GM12878 (cell line): ENCODE measurements at regions not wholly inside any gene's neighbourhood (a gene's known extent, or its start where the extent isn't known, plus 50 kb on each side); places are given as distances from the start of the nearest gene placed in this dataset.

ENCODE experiments used
- ETV6 ChIP-seq, 2 experiments: fragments of 450-650 bp in 1 of 2; IDR thresholded peaks in 1 of 2; conservative IDR thresholded peaks in 1 of 2; 2 replicates each; pipeline ENCODE4 v1.6.1; 2014; ENCODE audit warnings: antibody characterized with exemption in 1 of 2, borderline replicate concordance in 1 of 2, low read depth in 1 of 2, mild to moderate bottlenecking in 1 of 2, moderate library complexity in 1 of 2
- EZH2 ChIP-seq: IDR thresholded peaks from 2 replicates; pipeline ENCODE4 v1.6.1; 2012; ENCODE audit warnings: low read depth, mild to moderate bottlenecking, control low read depth, inconsistent platforms, low read length, borderline replicate concordance; ENCODE audit not compliant: control insufficient read depth
- MXI1 ChIP-seq: fragments of 150-350 bp; IDR thresholded peaks from 2 replicates; pipeline ENCODE4 v1.6.1; 2011; ENCODE audit warnings: low read depth, mild to moderate bottlenecking, inconsistent platforms, low read length, improper control_type of control experiment
- SIN3A ChIP-seq: IDR thresholded peaks from 2 replicates; pipeline ENCODE4 v1.6.1; 2012; ENCODE audit warnings: low read depth, low read length, improper control_type of control experiment
- SPI1 ChIP-seq: IDR thresholded peaks from 2 replicates; pipeline ENCODE4 v1.6.1; 2011; ENCODE audit warnings: low read depth, mild to moderate bottlenecking, low read length, moderate library complexity, borderline replicate concordance; ENCODE audit not compliant: insufficient read depth
- SRF ChIP-seq, 2 experiments: IDR thresholded peaks; 2 replicates each; pipeline ENCODE4 v1.6.1; 2011; ENCODE audit warnings: low read depth in 2 of 2, low read length in 2 of 2, mild to moderate bottlenecking in 1 of 2, moderate library complexity in 1 of 2
- TF ChIP-seq, protein P1 (sequence below): fragments of 150-350 bp; IDR thresholded peaks from 2 replicates; pipeline ENCODE4 v1.6.1; 2016; ENCODE audit warnings: low read depth, low read length
- TF ChIP-seq, protein P2 (sequence below): fragments of 450-650 bp; IDR thresholded peaks from 2 replicates; pipeline ENCODE4 v1.6.1; 2017; ENCODE audit warnings: mild to moderate bottlenecking, moderate library complexity
- TF ChIP-seq, protein P3 (sequence below): fragments of 450-650 bp; IDR thresholded peaks from 2 replicates; pipeline ENCODE4 v1.6.1; 2016; ENCODE audit warnings: mild to moderate bottlenecking
- TF ChIP-seq, protein P4 (sequence below): IDR thresholded peaks from 2 replicates; pipeline ENCODE4 v1.6.1; 2012; ENCODE audit warnings: low read depth, low read length, improper control_type of control experiment

DNA sequence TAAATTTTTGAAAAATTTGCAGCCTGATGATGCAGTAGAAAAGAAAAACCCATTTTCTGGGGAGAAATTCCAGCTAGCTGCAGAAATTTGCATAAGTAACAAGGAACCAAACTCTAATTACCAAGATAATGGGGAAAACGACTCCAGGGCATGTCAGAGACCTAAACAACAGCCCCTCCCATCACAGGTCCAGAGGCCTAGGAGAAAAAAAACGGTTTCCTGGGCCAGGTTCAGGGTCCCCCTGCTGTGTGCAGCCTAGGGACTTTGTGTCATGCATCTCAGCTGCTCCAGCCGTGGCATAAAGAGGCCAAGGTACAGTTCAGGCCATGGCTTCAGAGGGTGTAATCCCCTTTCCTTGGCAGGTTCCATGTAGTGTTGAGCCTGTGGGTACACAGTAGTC is 733.7 kb upstream of the CT83 start (continued):
- no peak for TF ChIP-seq SIN3A
- TF ChIP-seq, protein P1, sequence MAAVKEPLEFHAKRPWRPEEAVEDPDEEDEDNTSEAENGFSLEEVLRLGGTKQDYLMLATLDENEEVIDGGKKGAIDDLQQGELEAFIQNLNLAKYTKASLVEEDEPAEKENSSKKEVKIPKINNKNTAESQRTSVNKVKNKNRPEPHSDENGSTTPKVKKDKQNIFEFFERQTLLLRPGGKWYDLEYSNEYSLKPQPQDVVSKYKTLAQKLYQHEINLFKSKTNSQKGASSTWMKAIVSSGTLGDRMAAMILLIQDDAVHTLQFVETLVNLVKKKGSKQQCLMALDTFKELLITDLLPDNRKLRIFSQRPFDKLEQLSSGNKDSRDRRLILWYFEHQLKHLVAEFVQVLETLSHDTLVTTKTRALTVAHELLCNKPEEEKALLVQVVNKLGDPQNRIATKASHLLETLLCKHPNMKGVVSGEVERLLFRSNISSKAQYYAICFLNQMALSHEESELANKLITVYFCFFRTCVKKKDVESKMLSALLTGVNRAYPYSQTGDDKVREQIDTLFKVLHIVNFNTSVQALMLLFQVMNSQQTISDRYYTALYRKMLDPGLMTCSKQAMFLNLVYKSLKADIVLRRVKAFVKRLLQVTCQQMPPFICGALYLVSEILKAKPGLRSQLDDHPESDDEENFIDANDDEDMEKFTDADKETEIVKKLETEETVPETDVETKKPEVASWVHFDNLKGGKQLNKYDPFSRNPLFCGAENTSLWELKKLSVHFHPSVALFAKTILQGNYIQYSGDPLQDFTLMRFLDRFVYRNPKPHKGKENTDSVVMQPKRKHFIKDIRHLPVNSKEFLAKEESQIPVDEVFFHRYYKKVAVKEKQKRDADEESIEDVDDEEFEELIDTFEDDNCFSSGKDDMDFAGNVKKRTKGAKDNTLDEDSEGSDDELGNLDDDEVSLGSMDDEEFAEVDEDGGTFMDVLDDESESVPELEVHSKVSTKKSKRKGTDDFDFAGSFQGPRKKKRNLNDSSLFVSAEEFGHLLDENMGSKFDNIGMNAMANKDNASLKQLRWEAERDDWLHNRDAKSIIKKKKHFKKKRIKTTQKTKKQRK = no peak
- TF ChIP-seq, protein P2, sequence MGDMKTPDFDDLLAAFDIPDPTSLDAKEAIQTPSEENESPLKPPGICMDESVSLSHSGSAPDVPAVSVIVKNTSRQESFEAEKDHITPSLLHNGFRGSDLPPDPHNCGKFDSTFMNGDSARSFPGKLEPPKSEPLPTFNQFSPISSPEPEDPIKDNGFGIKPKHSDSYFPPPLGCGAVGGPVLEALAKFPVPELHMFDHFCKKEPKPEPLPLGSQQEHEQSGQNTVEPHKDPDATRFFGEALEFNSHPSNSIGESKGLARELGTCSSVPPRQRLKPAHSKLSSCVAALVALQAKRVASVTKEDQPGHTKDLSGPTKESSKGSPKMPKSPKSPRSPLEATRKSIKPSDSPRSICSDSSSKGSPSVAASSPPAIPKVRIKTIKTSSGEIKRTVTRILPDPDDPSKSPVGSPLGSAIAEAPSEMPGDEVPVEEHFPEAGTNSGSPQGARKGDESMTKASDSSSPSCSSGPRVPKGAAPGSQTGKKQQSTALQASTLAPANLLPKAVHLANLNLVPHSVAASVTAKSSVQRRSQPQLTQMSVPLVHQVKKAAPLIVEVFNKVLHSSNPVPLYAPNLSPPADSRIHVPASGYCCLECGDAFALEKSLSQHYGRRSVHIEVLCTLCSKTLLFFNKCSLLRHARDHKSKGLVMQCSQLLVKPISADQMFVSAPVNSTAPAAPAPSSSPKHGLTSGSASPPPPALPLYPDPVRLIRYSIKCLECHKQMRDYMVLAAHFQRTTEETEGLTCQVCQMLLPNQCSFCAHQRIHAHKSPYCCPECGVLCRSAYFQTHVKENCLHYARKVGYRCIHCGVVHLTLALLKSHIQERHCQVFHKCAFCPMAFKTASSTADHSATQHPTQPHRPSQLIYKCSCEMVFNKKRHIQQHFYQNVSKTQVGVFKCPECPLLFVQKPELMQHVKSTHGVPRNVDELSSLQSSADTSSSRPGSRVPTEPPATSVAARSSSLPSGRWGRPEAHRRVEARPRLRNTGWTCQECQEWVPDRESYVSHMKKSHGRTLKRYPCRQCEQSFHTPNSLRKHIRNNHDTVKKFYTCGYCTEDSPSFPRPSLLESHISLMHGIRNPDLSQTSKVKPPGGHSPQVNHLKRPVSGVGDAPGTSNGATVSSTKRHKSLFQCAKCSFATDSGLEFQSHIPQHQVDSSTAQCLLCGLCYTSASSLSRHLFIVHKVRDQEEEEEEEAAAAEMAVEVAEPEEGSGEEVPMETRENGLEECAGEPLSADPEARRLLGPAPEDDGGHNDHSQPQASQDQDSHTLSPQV = no peak
- TF ChIP-seq SPI1 = no peak
- TF ChIP-seq, protein P3, sequence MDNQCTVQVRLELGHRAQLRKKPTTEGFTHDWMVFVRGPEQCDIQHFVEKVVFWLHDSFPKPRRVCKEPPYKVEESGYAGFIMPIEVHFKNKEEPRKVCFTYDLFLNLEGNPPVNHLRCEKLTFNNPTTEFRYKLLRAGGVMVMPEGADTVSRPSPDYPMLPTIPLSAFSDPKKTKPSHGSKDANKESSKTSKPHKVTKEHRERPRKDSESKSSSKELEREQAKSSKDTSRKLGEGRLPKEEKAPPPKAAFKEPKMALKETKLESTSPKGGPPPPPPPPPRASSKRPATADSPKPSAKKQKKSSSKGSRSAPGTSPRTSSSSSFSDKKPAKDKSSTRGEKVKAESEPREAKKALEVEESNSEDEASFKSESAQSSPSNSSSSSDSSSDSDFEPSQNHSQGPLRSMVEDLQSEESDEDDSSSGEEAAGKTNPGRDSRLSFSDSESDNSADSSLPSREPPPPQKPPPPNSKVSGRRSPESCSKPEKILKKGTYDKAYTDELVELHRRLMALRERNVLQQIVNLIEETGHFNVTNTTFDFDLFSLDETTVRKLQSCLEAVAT = no peak
- TF ChIP-seq ETV6 (conservative IDR thresholded peaks at IDR 0.05 in 1 of 2, IDR thresholded peaks at IDR 0.05 in 1 of 2; ENCODE audit: borderline replicate concordance in 1 of 2, low read depth in 1 of 2) = no peak
- TF ChIP-seq SRF (IDR thresholded peaks at IDR 0.05; ENCODE audit: low read depth in 2 of 2, low read length in 2 of 2) = no peak
- no peak for TF ChIP-seq EZH2
- TF ChIP-seq MXI1 = no peak
- TF ChIP-seq, protein P4, sequence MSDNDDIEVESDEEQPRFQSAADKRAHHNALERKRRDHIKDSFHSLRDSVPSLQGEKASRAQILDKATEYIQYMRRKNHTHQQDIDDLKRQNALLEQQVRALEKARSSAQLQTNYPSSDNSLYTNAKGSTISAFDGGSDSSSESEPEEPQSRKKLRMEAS = no peak
- TF ChIP-seq, all 136 proteins: peak for 0
